HG03442 (cell line): ENCODE measurements at regions not wholly inside any gene's neighbourhood (a gene's known extent, or its start where the extent isn't known, plus 50 kb on each side); places are given as distances from the start of the nearest gene placed in this dataset.

ENCODE experiments used
- ATAC-seq: cut with Tn5 transposase; IDR thresholded peaks from one replicate; pipeline ENCODE4 v1.9.1; 2021; ENCODE audit warnings: mild to moderate bottlenecking, moderate library complexity; ENCODE audit not compliant: unreplicated experiment

DNA sequence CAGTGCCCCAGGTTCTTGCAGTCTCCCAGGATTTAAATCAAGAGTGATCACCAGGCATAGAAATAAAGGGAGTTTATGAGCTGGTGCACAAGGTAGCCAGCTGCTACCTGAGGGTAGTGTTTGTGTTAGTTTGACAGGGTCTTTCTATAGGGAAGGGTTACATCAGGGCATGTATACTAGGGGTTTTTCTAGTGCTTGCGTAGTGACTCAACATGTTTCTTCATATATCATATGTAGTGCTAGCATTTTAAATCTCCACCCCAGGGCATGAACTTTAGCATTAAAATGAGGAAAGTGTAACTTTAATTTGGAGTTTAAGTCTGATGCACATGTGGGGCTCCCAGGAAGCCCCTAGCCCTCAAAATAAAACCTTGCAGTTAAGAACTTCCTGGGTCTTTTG is 86.5 kb upstream of the TNR start:
- ATAC-seq = no peak

DNA sequence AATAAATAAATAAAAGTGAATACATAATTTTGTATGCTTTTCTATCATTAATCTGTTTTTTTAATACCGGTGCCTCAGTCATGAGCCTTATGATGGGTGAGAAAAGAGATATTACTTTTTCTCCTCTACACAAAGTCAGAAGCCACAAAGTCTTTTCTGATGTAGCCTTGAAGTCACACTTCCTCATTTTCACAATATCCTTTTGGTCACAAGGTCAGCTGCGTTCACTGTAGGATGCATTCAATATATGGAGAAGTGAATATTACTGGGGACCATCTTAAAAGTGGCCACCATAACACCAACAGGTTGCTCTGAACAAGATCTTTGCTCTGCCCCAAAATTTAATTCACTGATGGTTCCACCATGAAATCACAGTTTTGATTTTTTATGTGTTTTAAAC is 83.3 kb upstream of the TNR start:
- peak; percentile 53 for ATAC-seq

DNA sequence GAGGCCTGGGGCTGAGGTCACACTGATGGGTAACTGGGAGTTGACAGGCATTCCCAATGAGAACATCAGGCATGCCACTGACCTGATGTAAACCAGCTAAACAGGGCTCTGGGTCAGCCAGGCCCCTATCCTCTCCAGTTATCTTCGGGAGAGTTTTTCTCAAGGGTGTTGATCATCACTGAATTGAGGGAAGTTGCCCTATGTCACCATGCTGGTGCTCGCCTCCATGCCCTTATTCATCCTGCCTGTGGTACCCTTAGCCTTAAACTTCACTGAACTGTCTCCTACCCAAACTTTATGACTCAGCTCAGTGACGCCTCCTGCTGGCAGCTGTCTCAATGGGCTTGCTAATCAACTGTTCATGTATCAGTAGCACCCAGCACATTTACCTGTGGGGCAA is 80.7 kb upstream of the TNR start:
- ATAC-seq = no peak

DNA sequence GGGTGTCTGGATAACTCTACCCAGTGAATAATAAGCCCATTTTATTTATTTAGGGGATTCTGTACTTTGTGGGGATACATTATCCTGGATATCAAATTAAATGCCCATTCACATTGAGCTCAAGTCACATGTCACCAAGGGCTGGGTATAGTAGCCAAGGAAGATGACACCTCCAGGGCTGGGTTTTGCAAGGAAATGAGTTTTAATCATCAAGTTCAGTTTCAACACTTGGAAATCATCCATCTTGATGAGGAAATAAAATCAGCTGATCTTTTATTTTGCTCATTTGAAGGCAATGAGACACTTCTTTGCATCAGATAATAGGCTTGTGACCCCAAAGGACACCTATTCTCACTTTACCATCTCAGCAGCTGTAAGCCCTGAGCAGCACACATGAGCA is 80.0 kb upstream of the TNR start:
- ATAC-seq = no peak

DNA sequence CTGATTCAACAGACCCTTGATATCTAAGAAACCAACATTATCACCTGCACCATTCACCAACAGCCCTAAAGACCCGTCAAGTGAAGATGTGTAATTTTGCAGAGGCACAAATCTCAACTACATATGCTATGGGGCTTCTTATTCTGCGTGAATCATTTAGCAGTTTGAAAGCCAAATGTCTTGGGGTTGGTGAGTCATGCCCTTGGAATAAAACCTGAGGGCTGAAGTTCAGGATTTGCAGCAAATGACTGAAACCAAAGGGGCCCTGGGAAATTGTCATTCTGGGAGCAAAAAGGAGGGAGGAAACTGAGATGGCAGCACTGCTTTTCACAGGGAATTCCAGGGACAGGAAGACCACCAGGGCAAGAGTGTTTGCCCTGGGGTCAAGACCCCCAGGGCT is 79.2 kb upstream of the TNR start:
- no peak for ATAC-seq

DNA sequence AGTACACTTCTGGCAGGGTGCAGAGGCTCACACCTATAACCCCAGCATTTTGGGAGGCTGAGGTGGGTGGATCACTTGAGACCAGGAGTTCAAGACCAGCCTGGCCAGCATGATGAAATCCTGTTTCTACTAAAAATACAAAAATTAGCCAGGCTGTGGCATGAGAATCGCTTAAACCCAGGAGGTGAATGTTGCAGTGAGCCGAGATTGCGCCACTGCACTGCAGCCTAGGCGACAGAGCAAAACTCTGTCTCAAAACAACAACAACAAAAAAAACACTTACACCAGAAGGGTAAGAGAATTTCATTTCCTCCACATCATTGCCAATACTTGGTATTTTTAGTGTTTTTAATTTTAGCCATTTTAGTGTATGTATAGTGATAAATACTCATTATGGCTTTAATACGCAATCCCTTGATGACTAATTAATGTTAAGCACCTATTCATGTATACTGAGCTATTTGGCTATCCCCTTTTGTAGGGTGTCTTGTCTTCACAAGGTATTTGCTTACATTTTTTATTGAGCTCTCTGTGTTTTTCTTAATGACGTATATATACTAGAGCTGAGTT is 77.1 kb upstream of the TNR start:
- ATAC-seq = no peak

DNA sequence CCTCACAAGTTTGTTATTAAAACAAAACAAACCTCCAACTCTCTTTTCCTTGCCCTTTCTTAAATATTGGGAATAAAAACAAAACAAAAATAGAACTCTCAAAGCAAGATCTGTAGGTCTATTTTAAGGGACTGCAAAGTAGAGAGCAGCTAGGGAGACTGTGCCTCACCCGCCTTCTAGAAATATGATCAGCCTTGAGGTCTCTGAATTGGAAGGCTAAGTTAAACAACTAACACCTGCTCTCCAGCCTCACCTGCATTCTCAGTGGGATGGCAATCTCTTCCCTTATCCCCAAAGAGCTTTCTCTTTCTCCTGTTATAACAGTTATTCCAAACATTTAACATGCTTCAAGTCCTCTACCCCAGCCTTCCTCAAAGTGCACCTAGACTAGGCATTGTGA is 75.5 kb upstream of the TNR start:
- no peak for ATAC-seq

DNA sequence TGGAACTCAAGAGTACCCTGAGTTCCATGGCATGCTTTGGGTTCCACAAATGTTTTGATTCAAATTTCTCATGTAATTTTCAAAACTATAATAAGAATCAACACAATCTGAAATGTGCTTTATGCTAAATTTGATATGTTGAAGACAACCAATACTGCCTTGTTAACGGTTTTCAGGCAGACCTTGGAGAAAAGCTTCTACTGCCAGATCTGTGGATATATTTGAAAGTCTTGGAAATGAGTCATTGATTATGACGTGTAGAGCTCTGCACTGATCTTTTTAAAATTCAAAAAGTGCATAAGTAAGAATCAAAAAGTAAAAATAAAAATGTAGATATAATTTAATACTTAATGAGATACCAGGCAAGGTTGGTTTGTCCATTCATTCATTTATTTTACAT is 74.0 kb upstream of the TNR start:
- no peak for ATAC-seq

DNA sequence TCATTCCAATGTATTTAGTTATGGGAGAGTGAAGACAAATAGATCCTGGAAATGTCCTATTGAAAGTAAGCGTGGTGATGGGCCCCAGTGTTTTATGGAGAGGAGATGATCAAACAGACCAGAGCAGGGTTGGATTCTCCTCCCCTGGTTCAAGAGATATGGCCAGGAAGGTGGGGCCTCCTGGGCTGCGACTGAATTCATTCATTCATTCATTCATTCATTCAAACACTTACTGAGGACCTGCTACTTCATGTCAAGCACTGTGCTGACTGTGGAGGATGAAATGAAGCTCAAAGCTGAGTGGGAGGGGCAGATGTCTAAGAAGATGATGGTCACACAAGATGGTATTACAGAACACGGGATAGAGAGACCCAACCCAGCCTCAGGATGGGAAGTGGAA is 71.5 kb upstream of the TNR start:
- ATAC-seq = no peak

DNA sequence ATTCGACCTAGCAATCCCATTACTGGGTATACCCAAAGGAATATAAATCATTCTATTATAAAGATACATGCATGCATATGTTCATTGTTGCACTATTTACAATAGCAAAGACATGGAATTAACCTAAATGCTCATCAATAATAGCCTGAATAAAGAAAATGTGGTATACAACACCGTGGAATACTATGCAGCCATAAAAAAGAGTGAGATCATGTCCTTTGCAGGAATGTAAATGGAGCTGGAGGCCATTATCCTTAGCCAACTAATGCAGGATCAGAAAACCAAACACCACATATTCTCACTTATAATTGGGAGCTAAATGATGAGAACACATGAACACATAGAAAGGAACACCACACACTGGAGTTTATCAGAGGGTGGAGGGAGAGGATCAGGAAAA is 69.5 kb upstream of the TNR start:
- ATAC-seq = no peak

DNA sequence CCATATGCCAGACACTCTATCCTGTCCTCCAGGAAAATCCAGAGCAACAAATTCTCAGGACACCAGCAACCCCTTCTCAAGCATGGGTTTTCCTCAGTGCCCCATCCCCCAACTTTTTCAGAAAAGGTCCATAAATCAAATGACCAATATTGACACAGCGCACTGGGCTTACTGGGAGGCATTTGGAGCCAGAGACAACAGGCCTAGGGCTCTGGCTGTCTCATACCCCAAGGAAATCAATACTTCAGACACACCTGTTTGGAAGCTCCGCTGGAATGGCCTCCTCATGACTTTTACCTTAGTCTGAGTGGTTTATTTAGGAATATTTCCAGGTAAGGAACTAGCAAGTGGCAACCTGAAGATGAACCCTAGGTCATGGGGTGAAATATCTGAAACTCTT is 66.9 kb upstream of the TNR start:
- no peak for ATAC-seq

DNA sequence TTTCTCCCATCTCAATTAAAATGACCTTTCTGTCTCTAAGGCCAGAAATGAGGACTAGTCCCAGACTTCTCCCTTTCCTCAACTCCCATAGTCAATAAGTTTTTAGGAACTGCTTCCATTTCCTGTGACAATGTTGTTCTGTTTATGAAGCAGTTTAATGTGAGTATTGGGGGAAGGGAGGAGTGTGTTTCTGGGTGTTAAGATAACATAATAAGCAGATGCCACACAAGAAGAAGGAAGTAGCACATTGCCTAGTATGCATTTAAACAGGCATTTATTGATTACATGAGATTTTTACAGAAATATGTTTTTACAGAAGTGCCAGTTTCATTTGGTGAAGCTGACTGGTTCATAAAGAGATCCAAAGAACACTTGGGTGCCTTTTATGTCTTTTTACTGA is 65.6 kb upstream of the TNR start:
- no peak for ATAC-seq

DNA sequence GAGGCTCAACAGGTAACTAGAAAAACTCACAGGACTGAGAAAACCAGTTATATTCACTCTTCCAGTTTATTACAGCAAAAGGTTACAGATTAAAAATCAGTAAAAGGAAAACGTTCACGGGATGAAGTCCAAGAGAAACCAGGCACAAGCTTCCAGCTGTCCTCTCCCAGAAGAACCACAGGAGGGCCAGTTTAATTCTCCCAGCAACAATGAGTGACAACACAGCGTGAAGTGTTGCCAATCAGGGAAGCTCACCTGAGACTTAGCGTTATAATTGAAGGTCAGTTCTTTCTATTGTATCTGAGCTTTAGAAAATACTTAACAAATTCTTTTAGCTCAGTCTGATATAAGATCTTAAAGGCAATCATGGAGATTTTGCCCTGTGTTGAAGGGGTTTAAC is 65.2 kb upstream of the TNR start:
- ATAC-seq = no peak

DNA sequence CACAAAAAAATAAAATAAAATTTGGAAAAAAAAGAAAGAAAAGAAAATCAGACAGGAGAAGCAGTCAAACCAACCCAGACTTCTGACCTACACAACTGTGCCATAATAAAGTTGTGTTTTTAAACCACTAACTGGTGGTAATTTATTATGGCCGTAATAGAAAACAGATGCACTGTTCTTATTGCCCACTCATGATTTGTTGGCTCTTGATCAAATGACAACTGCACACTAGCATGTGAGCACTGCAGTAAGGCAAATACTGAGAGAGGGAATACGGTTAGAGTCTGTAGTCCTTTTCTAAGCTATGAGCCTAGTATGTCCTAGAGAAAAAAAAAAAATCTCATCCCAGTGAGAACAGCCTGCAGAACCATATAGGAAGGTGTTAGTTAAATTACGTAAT is 61.2 kb upstream of the TNR start:
- ATAC-seq = no peak

DNA sequence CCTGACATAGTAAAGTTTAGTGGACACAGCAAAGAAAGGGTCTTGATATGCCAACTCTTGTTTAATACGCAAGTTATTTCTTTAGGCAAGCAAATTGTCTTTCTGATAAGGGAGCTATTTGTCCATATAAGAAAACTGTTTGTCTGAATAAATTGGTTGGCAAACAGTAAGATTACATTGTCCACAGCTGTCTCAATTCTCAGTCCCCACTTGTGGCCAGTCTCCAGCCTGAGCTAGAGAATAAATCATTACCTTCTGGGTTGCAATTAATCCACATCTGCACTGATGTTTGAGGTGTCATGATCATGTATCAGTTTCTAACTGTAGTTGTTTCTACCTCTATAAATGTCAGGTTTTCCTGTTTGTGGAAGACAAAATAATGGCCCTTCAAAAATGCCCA is 60.0 kb upstream of the TNR start:
- no peak for ATAC-seq

DNA sequence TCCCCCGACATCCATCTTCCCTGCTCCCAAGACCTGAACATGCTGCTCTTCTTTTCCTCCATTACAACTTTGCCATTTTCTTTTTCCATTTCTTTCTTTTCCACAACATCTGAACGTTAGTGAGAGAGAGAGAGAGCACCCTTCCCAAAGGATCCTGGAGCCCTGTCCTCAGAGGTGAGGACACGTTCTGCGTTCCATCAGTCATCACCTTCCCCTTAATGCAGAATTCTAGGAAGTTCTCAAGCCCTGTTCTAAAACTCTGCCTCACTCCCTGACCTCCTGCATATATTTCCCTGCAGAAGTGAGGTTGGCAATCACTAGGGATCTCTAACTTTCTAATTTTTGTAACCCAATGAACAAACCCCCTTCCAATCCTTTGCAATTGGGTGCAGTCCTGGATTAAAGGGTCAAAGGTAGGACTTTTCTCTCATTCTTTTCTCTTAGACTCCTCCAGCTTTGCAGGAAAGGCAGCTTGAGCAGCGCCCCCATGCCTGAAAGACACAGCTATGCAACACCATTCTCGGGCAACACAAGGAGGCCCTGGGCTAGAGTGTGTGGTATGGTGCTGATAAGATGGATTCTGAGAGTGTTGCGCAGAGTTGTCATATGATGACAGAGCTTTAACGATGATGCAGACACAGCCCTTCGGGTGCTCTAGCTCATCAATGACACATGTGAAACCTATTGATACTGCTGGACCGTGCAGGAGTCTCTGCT is 59.2 kb upstream of the TNR start:
- ATAC-seq = no peak

DNA sequence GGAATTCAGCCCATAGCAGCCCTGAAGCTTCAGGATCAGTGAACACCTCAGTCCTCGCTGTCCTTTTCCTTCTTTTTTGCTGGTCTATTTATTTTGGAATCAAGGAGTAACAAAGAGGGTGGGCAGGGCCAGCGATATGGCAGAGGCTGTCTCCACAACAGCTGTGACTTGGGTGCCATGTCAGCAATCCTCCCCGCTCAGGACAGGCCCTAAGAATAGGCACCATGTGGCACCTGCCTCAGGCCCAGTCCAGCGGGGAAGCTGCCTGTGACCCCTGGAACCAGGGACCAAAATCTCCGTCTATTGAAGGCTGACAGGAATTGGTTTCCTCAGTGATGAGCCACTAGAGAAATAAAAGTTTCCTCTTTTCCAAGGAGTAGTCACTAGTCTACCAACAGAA is 58.6 kb upstream of the TNR start:
- ATAC-seq = no peak

DNA sequence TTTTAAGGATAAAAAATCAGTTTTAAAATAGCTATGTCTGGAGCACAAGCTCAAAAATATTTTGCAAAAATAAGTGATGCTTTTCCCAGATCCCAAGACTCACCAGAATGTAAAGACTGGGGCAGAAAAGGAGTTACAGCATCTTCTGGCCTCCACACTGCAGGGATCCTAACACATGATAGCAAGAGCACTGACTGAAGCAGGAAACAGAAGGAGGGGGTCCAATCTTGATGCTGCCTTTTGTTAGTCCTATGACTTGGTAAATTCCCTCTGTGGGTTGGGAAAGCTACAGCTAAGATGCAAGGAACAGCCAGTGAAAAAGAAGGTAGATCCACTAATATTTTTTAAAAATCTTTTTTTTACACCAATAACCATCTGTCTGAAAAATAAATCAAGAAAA is 54.2 kb upstream of the TNR start:
- no peak for ATAC-seq

DNA sequence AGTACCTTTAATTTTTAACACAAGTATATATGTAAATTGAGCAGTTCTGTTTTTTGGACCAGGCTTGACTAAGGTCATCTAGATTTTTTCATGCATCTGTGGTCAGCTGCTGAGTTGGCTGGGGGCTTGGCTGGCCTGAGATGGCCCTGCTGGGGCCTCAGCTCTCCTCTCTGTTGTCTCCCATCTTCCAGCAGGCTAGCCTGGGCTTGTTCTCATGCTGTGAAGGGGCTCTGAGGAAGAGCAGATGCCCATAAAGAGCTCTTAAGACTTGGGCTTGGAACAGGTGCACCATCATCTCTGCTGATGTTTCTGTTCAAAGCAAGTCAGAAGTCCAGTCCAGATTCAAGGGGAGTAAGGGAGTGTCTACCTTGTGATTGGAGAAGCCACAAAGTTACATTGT is 51.2 kb upstream of the TNR start:
- ATAC-seq = no peak

DNA sequence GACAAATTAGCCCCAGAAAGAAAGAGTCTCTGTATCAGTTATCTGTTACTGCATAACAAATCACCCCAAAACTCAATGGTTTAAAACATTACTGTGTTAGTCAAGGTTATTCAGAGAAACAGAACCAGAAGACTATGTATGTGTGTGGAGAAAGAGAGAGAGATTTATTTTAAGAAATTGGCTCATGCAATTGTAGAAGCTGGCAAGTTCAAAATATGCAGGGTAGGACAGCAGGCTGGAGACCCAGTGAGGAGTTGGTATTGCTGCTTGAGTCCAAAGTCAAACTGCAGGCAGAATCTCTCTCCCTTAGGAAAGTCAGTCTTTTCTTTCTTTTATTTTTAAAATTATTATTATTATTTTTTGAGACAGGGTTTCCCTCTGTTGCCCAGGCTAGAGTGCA is 50.2 kb upstream of the TNR start:
- no peak for ATAC-seq
